GM19239 (cell line): ENCODE measurements at regions not wholly inside any gene's neighbourhood (a gene's known extent, or its start where the extent isn't known, plus 50 kb on each side); places are given as distances from the start of the nearest gene placed in this dataset.

Source experiments
- DNase-seq: peaks from one replicate; pipeline ENCODE4 v3.0.0; 2011; ENCODE audit warnings: low spot score; ENCODE audit not compliant: insufficient read length
- FAIRE-seq: peaks from 2 replicates; lab custom pipeline; 2011; peaks lifted over from hg19 to GRCh38; lab: Jason Lieb, UNC

DNA sequence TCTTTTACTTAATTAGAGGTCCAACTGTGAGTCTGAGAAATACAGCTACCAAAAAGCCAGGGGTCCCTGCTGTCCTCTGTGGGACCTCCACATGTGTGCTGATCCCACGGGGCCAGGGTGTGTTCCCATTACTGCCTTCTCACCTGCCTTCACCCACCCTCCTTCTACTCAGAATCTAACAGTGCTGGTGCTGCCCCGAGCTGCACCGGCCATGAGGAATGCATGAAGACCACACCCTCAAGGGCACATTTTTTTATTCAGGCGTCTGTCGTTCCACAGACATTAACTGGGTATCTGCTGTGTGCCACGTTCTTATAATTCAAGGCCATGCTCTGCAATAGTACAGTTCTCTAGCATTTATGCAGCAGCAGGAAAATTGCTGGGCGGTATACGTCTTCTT, 188.5 kb upstream of the PFKP start:
- FAIRE-seq (no peak), DNase-seq (no peak)

DNA sequence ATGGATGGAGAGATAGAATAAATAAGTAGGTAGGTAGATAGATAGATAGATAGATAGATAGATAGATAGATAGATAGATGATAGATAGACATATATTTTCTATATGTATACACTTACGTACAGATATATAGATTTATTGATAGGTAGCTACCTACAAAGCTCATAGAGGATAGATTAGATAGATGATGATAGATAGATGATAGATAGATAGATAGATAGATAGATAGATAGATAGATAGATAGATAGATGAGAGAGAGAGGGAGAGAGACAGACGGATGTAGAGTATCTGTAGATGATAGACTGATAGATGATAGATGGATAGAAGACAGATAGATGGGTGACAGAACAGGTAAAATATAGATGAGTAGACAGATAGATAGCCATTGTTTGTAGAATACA, 191.3 kb upstream of the PFKP start:
- no peak for FAIRE-seq
- DNase-seq: no peak

DNA sequence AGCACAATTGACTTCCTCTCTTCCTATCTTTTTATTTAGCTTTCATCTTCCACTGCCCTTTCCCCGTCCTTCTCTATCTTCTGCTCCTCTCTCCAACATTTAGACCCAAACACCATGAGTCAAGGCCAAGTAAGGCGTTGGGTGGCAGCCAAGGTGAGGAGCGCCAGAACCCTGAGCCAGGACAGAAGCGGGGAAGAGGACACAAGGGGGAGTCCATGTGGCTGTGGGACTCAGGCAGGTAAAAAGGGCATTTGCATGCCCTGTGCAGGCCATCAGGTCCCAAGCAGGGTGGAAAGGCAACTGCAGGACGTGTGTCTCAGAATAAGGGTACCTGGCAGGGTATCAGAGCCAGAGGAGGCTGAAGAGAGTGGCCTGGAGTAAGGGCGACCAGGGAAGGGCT, 192.4 kb upstream of the PFKP start:
- no peak for FAIRE-seq
- DNase-seq: no peak

DNA sequence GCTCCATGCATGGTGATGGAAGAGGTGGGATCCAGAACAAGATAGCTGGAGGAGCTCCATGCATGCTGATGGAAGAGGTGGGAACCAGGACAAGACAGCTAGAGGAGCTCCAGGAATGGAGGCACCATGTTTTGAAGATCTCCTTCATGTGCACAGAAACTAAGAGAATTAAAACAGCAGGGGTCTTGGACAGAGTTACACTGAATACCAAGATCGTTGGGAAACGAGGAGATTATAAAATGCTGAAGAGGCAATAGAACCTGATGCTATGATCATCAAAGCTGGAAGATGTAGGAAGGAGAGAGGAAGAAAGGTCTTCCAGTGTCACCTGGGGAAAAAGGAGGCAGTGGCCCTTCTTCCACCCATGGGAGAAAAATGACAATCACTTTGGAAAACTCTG, 193.6 kb upstream of the PFKP start:
- no peak for FAIRE-seq
- no peak for DNase-seq

DNA sequence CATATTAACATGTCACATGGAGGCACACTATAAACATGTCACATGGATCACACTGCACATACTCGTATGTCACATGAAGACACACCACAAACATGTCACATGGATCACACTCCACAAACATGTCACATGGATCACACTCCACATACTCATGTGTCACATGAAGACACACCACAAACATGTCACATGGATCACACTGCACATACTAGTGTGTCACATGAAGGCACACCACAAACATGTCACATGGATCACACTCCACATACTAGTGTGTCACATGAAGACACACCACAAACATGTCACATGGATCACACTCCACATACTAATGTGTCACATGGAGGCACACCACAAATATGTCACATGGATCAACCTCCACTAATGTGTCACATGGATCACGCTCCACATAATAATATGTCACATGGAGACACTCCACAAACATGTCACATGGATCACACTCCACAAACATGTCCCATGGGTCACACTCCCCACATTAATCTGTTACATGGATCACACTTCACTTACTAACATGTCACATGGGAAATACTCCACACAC, 195.6 kb upstream of the PFKP start:
- no peak for FAIRE-seq
- no peak for DNase-seq

DNA sequence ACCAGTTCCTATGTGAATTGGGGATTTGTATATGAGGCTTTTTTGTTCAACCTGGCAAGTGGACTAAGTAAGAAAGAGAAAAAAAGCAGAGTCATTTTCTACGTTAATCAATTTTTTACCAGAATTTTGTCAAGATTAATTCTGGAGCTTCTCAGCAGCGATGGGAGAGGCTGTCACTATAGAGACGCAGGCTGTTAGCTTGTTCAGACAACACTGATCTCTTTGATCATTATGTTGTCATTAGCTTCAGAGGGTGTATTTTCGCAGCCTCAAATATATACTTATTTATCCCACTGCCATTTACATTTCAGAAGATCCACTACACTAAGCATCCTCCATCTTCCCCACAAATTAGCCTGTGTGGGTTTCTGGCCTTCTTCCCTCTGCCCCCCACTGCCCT, 196.7 kb upstream of the PFKP start:
- no peak for FAIRE-seq
- DNase-seq: no peak

DNA sequence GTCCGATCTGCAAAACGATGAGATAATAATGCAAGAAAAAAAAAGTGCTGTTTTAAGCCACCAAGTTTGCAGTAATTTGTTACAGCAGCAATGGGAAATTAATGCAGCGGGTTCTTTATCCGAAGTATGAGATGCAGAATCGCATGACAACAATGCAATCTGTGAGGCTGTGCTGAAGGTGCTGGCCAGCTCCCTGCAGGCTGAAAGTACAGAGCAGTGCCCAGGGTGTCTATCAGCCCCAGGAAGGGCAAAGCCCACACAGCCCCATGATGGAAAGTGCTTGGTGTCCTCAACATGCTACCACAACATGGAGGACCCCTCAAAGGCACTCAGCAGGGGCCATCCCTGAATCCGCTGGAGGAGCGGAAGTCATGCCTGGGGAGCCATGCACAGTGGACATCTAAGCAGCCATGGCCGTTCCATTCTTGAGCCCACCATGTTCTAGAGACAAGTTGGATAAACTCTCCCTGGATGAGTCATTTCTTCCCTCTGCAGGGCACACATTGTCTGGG, 199.5 kb upstream of the PFKP start:
- FAIRE-seq (no peak), DNase-seq (no peak)

DNA sequence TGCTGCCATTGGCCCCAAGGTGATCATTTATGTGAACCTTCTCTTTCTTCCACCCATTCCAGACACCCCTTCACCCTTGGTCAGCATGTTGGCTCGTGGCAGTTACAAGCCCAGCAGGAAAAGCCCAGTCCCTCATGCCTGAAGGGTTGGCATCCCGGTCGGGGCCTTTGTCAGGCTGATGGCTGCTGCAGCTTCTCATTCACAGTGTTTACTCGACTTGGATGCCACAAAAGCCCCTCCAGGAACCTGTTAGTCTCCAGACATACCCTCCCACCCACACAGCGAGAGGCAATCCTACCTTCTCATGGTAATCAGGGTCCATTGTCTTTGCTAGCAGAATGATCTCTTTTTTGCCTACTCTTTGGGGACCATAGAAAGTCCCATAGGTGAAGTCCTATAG, 200.8 kb upstream of the PFKP start:
- no peak for DNase-seq
- no peak for FAIRE-seq

DNA sequence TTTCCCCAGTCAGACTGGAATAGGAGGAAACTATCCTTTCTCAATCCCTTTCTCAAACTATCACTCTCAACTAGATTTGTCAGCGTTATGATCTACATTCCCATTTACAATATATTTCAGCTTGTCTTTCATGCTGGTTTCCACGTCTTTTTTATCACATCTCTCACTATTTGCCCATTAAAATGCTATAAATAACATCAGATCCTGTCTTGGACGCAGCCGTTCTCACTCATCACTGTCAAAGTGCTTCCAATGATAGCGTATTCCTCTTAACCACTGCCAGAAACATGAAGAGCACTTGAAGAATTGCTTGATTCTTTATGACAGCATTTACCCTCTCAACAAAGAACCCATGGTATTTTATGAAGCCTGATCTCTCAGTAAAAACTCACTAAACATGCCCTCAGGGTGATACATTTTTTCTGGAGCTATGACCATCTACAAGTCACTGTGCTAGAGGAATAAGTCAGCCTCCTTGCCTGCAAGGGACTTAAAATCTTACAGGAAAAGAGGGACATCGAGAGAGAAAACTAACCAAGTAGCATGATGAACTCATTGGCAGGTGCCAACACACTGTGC, 205.6 kb upstream of the PFKP start:
- DNase-seq: no peak
- FAIRE-seq: no peak

DNA sequence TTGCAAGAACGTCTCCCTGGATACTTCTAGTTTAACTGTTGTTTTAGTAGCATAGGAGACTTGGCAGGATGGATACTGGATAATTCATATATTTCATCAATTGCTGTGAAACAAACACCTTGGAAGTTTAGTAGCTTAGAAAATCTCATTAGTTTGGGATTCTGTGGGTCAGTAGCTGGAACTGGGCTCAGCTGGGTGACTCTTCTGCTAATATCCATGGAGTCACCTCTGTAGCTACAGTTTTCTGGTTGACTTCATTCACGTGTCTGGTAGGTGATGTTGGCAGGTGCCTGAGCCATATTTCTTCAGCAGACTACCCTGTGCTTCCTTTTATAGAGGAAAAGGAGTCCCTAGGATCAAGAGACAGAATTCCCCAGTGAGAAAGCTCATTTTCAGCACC, 208.9 kb upstream of the PFKP start:
- DNase-seq (no peak), FAIRE-seq (no peak)

DNA sequence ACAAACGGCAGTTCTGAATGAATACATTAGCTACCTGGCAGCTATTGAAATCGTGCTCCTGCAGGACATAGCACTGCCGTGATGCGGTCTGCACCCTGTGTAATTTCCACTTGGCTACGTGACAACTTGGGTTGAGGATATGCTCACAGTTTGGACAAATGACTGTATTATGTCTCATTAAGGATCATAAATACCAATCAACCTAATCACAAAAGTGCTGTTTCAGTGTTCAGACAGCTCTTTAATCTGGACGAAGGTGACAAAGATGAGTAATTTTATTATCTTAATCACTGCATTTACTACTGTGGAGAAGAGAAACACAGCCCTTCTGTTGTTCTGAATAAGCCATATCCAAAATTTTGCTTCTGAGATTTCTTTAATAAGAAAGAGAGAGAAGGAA, 210.8 kb upstream of the PFKP start:
- FAIRE-seq: no peak
- DNase-seq: no peak

DNA sequence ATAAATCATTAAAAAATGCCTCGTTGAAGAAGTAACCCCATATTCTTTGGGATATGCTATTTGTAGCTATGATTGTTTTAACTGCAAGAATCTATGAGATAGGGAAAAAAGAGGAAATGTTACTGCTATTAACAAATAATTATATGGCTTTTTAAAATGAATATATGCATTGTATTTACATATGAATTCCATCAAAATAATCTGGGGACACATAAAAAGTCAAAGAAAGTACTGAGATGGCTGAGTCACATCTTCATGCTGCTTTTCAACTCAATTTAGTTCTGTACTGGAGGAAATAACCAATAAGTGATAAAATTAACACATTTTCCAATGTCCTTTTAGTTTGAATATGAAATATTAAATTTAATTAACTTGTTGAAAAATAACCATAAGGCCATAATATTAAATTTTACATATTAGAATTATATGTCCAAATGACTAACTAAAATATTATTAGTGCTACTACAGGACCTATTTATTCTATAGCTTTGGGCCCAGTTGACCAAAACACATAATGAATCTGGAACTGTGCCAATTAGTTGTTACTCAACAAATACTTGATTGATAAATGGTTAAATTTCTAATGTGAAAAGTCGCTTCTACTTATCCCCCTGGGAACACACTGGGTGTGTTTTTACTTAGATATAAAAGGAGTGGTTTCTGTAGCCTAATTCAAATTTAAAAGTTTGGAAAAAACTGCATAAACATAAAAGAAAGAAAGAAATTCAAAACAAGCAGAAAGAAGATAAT, 214.6 kb upstream of the PFKP start:
- FAIRE-seq (no peak), DNase-seq (no peak)

DNA sequence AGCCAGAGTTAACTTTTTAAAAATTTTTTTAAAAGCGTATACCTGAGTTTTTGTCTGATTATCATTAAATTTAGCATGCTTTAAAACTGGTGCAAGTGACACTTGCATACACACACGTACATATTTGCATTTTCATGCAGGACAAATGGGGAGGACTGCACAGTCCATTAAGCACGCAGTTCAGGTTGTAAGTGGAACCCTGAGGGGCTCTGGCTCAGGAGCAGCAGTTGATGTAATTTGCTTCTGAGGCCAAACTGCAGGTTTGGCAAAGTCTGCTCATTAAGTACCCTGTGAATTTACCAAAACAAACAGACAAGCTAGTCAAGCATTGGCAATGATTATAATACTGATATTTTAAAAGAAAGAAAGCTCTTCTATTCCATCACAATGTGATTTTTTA, 215.8 kb upstream of the PFKP start:
- FAIRE-seq: no peak
- no peak for DNase-seq

DNA sequence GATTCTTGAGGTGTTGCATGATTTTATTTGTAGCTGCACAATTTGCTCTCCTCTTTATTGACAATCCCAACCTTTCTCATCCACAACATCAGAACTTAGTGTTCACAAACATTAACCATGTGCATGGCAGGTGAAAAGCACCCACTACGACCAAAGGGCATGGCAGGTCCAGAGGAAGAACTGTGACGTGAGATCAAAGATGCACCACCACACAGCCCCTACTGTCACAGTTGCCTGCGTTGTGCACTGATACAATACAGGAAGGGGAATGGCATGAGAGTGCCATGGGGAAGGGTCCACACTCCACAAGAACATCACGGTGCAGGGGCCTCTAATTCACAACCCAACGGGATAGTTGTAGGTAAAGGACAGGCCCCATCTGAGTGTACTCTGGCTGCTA, 217.1 kb upstream of the PFKP start:
- DNase-seq (no peak), FAIRE-seq (no peak)

DNA sequence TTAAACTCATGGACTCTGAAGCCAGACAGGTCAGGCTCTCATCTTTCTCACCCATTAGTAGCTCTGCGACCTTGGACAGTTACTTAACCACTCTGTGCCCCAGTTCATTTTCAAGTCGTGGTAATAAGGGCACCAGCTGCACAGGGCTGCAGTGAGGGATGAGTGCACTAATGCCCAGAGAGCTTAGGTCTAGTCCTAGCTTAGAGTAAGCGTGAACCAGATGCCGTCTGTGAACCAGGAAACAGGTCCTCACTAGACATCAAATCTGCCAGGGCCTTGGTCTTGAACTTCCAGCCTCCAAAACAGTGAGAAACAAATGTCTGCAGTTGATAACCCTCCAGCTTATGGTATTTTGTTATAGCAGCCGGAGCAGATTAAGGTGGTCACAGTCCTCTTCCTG, 222.4 kb upstream of the PFKP start:
- FAIRE-seq (no peak), DNase-seq (no peak)

DNA sequence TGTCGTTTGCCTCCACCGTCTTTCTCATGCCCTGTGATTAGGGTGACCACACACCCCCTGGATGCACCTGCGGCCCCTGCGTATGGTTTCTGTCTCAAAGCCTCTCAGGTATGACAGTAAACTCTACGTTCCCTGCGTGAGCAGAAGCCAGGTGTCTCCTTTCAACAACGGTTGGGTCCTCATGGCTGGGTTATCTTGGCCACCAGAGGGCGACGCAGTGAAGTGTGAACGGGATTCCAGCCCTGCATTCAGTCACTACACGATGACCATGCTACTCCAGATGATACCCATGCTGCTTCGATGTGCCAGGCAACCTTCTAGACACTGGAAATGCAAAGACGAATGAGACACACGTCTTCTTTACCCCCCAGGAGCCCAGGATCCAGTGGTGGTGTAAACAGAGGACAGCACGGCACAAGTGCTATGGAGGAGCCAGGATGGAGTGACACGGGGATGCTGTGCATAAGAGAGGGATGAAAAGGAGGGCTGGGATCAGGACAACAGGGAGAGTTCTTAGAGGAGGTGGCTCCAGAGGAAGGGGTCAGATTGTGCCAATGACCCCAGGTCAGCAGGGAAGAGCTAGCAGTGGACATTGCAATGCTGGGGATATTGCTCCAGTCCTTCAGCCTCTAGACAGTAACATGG, 228.1 kb upstream of the PFKP start:
- DNase-seq (peak; percentile 35), FAIRE-seq (peak; percentile 37)

DNA sequence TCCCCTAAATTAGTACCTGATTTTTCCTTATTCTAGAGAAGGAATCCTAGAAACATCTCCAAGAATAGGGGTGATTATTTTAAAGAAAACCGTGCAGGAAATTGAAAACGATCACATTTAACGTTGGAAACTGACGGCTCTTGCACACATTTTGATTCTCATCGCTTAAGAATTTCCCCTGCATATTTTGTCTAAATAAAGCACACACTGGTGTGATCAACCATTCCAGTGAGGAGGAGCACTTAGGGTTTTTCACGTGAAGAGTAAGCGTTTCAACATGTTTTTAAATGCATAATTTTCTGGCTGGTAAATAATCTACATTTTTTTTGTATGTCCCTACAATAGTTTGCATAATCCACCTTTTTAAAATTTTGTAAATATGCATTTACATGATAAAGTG, 229.7 kb upstream of the PFKP start:
- no peak for FAIRE-seq
- no peak for DNase-seq

DNA sequence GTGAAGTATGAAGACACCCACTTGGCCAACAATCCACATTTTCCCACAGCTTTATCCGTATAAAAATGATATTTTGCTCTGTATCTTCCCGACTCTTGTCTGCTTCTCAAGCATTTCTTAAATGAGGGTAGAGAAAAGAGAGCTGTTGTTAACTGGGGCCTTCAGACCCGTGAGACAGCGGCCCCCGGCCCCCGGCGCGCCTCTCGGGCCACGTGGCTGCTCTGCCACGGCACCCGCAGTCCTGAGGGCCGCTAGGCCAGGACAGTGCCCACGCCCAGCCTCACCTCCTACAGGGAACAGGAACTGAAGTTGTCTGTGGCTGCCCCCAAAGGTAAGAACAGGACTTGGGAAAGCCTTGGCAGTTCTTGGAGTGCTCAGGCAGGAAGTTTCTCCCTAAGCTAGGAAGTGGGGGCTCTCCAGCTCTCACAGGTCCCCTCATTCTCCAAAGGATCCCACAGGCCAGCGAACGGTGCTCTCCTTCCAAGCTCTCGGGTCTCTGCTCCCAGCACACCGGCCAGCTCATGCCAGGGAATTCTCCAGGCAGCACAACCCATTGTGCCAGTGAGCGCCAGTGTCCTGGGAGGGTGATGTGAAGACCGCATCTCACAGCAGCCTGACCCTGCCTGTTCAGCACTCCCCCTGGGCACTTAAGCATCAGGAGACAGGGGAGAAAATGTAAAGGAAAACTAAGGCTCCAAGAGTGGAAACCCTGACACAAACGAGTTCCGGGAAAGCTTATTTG, 230.3 kb upstream of the PFKP start:
- FAIRE-seq (no peak), DNase-seq (no peak)

DNA sequence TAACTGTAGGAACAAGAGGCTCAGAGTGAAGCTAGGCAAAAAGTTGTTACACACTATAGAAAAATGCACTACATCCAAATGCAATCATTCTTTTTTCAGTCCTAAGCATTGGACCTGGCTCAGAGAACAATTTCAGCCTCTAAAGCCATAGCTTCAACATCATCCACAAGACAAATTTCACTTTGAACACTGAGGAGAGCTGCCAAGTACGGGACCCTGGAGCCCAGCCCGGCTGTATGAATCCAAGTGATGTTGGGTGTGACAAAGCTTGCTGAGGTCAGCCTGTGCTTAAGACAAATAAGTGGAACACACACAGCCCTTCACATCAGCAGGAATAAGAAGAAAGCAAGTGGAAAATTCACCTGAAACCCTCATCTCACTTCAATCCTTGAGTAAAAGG, 233.1 kb upstream of the PFKP start:
- no peak for FAIRE-seq
- DNase-seq: no peak

DNA sequence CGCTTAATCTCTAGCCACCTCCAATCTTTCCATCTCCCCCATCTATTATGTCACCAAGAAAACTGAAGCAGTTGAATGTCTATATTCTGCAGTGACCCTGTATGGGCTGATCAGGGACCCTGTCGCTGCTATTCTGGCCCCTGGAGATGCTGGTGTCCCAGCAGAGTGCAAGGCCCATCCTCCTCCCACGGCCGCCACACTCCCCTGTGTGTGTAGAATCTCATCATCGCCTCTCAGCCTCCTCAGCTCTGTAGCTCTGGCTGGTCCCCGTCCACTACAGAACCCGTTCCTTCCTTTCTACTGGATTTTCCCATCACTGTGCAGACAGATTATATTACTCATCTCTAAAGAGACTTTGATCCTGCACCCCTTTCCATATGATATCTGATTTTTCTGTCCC, 235.8 kb upstream of the PFKP start:
- no peak for FAIRE-seq
- DNase-seq: no peak

DNA sequence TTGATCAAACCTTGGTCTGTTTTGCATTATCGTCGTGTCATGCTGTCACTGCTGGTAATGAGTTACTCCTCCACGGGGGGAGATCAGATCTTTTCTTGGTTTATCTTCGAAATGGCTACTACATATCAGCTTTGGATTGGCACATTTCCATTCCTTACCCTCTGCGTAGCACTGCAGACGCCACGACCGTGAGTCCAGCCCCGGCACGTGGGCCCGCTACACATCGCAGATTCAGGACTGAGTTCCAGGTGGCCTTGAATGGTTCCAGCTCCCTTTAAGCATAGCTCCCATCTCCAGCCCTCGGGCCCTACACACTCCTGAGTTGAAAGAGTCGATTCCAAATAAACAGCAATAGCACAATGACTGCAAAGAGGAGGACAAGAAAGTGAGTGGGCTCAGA, 238.6 kb upstream of the PFKP start:
- no peak for DNase-seq
- FAIRE-seq: no peak
